ENCODE measurements at regions not wholly inside any gene's neighbourhood (a gene's known extent, or its start where the extent isn't known, plus 50 kb on each side); places are given as distances from the start of the nearest gene placed in this dataset.
"Not testable (repeated sequence)": the region's sequence is repeated elsewhere in the genome, so short reads cannot be mapped to it uniquely, and the experiment has no call there.

GRCh38 chr16:86075839-86076440 is 177.0 kb downstream of the IRF8 start:
- DNase-seq (ENCODE audit: insufficient read length, low spot score) (no peak), FAIRE-seq (no peak)
- TF ChIP-seq PAX5 (IDR thresholded peaks at IDR 0.05; ENCODE audit: insufficient read depth, low read length, severe bottlenecking) (no peak), POU2F2 (IDR thresholded peaks at IDR 0.05; ENCODE audit: low read depth, low read length) (no peak), POLR2A (IDR thresholded peaks at IDR 0.05; ENCODE audit: low read depth, low read length) (no peak), POLR2AphosphoS5 (IDR thresholded peaks at IDR 0.05; ENCODE audit: low read depth, low read length) (no peak), TAF1 (IDR thresholded peaks at IDR 0.05; ENCODE audit: low read depth, low read length) (no peak), SPI1 (IDR thresholded peaks at IDR 0.05; ENCODE audit: low read depth, low read length) (no peak)

- TF ChIP-seq POLR2A (IDR thresholded peaks at IDR 0.05; ENCODE audit: low read depth, low read length) (no peak), PAX5 (IDR thresholded peaks at IDR 0.05; ENCODE audit: insufficient read depth, low read length, severe bottlenecking) (no peak)
- no peak for FAIRE-seq
- no peak for DNase-seq (ENCODE audit: insufficient read length, low spot score)
These were observed 177.6 kb downstream of the IRF8 start for GRCh38 chr16:86076606-86077005.

- DNase-seq (ENCODE audit: insufficient read length, low spot score) (no peak), FAIRE-seq (no peak)
- TF ChIP-seq TAF1 (IDR thresholded peaks at IDR 0.05; ENCODE audit: low read depth, low read length) (no peak), POLR2A (IDR thresholded peaks at IDR 0.05; ENCODE audit: low read depth, low read length) (no peak), POU2F2 (IDR thresholded peaks at IDR 0.05; ENCODE audit: low read depth, low read length) (no peak), POLR2AphosphoS5 (IDR thresholded peaks at IDR 0.05; ENCODE audit: low read depth, low read length) (no peak), SPI1 (IDR thresholded peaks at IDR 0.05; ENCODE audit: low read depth, low read length) (no peak), PAX5 (IDR thresholded peaks at IDR 0.05; ENCODE audit: insufficient read depth, low read length, severe bottlenecking) (no peak)
These were observed 178.4 kb downstream of the IRF8 start for GRCh38 chr16:86077243-86077940.

GRCh38 chr16:86078121-86078600 is 179.2 kb downstream of the IRF8 start:
- FAIRE-seq (no peak), DNase-seq (ENCODE audit: insufficient read length, low spot score) (no peak)
- no peak for TF ChIP-seq PAX5 (IDR thresholded peaks at IDR 0.05; ENCODE audit: insufficient read depth, low read length, severe bottlenecking)
- TF ChIP-seq POU2F2 (IDR thresholded peaks at IDR 0.05; ENCODE audit: low read depth, low read length): no peak
- no peak for TF ChIP-seq POLR2AphosphoS5 (IDR thresholded peaks at IDR 0.05; ENCODE audit: low read depth, low read length)
- TF ChIP-seq SPI1 (IDR thresholded peaks at IDR 0.05; ENCODE audit: low read depth, low read length): no peak
- TF ChIP-seq TAF1 (IDR thresholded peaks at IDR 0.05; ENCODE audit: low read depth, low read length): no peak
- no peak for TF ChIP-seq POLR2A (IDR thresholded peaks at IDR 0.05; ENCODE audit: low read depth, low read length)

GRCh38 chr16:86078711-86079110 is 179.7 kb downstream of the IRF8 start:
- FAIRE-seq; DNase-seq (ENCODE audit: insufficient read length, low spot score): not testable (repeated sequence)

- FAIRE-seq (no peak), DNase-seq (ENCODE audit: insufficient read length, low spot score) (no peak)
- TF ChIP-seq POLR2A (IDR thresholded peaks at IDR 0.05; ENCODE audit: low read depth, low read length) (no peak), TAF1 (IDR thresholded peaks at IDR 0.05; ENCODE audit: low read depth, low read length) (no peak), SPI1 (IDR thresholded peaks at IDR 0.05; ENCODE audit: low read depth, low read length) (no peak), PAX5 (IDR thresholded peaks at IDR 0.05; ENCODE audit: insufficient read depth, low read length, severe bottlenecking) (no peak), POU2F2 (IDR thresholded peaks at IDR 0.05; ENCODE audit: low read depth, low read length) (no peak), POLR2AphosphoS5 (IDR thresholded peaks at IDR 0.05; ENCODE audit: low read depth, low read length) (no peak)
These were observed 180.4 kb downstream of the IRF8 start for GRCh38 chr16:86079255-86079885.

- no peak for FAIRE-seq
- DNase-seq (ENCODE audit: insufficient read length, low spot score): no peak
- TF ChIP-seq TAF1 (IDR thresholded peaks at IDR 0.05; ENCODE audit: low read depth, low read length) (no peak), POLR2A (IDR thresholded peaks at IDR 0.05; ENCODE audit: low read depth, low read length) (no peak), POLR2AphosphoS5 (IDR thresholded peaks at IDR 0.05; ENCODE audit: low read depth, low read length) (no peak), POU2F2 (IDR thresholded peaks at IDR 0.05; ENCODE audit: low read depth, low read length) (no peak), SPI1 (IDR thresholded peaks at IDR 0.05; ENCODE audit: low read depth, low read length) (no peak), PAX5 (IDR thresholded peaks at IDR 0.05; ENCODE audit: insufficient read depth, low read length, severe bottlenecking) (no peak)
These were observed 181.3 kb downstream of the IRF8 start for GRCh38 chr16:86080131-86080875.

- DNase-seq (ENCODE audit: insufficient read length, low spot score): no peak
- TF ChIP-seq TAF1 (IDR thresholded peaks at IDR 0.05; ENCODE audit: low read depth, low read length): no peak
- no peak for TF ChIP-seq POLR2AphosphoS5 (IDR thresholded peaks at IDR 0.05; ENCODE audit: low read depth, low read length)
- no peak for TF ChIP-seq POLR2A (IDR thresholded peaks at IDR 0.05; ENCODE audit: low read depth, low read length)
- FAIRE-seq: no peak
These were observed 182.0 kb downstream of the IRF8 start for GRCh38 chr16:86080982-86081381.

- no peak for DNase-seq (ENCODE audit: insufficient read length, low spot score)
- TF ChIP-seq TAF1 (IDR thresholded peaks at IDR 0.05; ENCODE audit: low read depth, low read length): no peak
- no peak for TF ChIP-seq POU2F2 (IDR thresholded peaks at IDR 0.05; ENCODE audit: low read depth, low read length)
- TF ChIP-seq POLR2AphosphoS5 (IDR thresholded peaks at IDR 0.05; ENCODE audit: low read depth, low read length): no peak
- TF ChIP-seq SPI1 (IDR thresholded peaks at IDR 0.05; ENCODE audit: low read depth, low read length): no peak
- TF ChIP-seq PAX5 (IDR thresholded peaks at IDR 0.05; ENCODE audit: insufficient read depth, low read length, severe bottlenecking): no peak
- no peak for TF ChIP-seq POLR2A (IDR thresholded peaks at IDR 0.05; ENCODE audit: low read depth, low read length)
- no peak for FAIRE-seq
These were observed 183.6 kb downstream of the IRF8 start for GRCh38 chr16:86082418-86083030.
